SK-N-SH (cell line): ENCODE measurements at regions not wholly inside any gene's neighbourhood (a gene's known extent, or its start where the extent isn't known, plus 50 kb on each side); places are given as distances from the start of the nearest gene placed in this dataset.

Experiments
- CTCF ChIA-PET: fragments of 300-600, 350-600 bp; formaldehyde crosslinking; extraction: SDS; loops from one replicate; lab custom pipeline; 2021; lab: Yijun Ruan, JAX
- POLR2A ChIA-PET: fragments of 350-600 bp; sonication (Branson Sonifier 250); formaldehyde crosslinking; extraction: SDS; loops from one replicate; lab custom pipeline; 2020; ENCODE audit warnings: antibody characterized with exemption, inconsistent platforms; lab: Yijun Ruan, JAX
- DNase-seq: peaks from one replicate; pipeline ENCODE4 v3.0.0; 2012
- H2AFZ ChIP-seq: fragments of 200-600 bp; sonication (generic); 2 replicates; pipeline ENCODE4 v1.8.1; 2016; ENCODE audit warnings: antibody characterized with exemption, mild to moderate bottlenecking, low read depth
- H3F3A ChIP-seq: fragments of 200-600 bp; sonication (generic); replicated peaks from 2 replicates; pipeline ENCODE3; 2016; ENCODE audit warnings: antibody characterized with exemption, mild to moderate bottlenecking; ENCODE audit not compliant: insufficient read depth
- H3K27ac ChIP-seq, 2 experiments: fragments of 200-500 bp in 1 of 2; fragments of 200-600 bp in 1 of 2; sonication (Bioruptor generic) in 1 of 2; sonication (generic), shearing (Covaris generic) in 1 of 2; 2 replicates each; pipeline versions ENCODE4 v1.5.1 to v1.6.1; 2014 to 2016; ENCODE audit warnings: low read depth in 2 of 2, inconsistent platforms in 1 of 2, low read length in 1 of 2, mild to moderate bottlenecking in 1 of 2, mixed read lengths in 1 of 2
- H3K27me3 ChIP-seq: fragments of 200-600 bp; sonication (generic), shearing (Covaris generic); 2 replicates; pipeline ENCODE4 v1.6.1; 2016; ENCODE audit warnings: mixed run types; ENCODE audit not compliant: insufficient read depth
- H3K36me3 ChIP-seq, 2 experiments: fragments of 200-500 bp in 1 of 2; fragments of 200-600 bp in 1 of 2; sonication (Bioruptor generic) in 1 of 2; sonication (generic) in 1 of 2; replicated peaks in 1 of 2; 2 replicates each; pipeline versions ENCODE3 to v1.5.1; 2014 to 2016; ENCODE audit warnings: low read length in 1 of 2, mild to moderate bottlenecking in 1 of 2; ENCODE audit not compliant: insufficient read depth in 2 of 2, control insufficient read depth in 1 of 2
- H3K4me1 ChIP-seq, 2 experiments: fragments of 200-500 bp in 1 of 2; fragments of 200-600 bp in 1 of 2; sonication (Bioruptor generic) in 1 of 2; sonication (generic), shearing (Covaris generic) in 1 of 2; 2 replicates each; pipeline versions ENCODE4 v1.5.1 to v1.6.1; 2014 to 2016; ENCODE audit warnings: low read depth in 1 of 2, low read length in 1 of 2, mixed run types in 1 of 2; ENCODE audit not compliant: insufficient read depth in 2 of 2, control insufficient read depth in 1 of 2
- H3K4me2 ChIP-seq: fragments of 200-600 bp; sonication (generic), shearing (Covaris generic); 2 replicates; pipeline ENCODE4 v1.6.1; 2017; ENCODE audit warnings: mixed run types
- H3K4me3 ChIP-seq, 2 experiments: fragments of 200-500 bp in 1 of 2; fragments of 200-600 bp in 1 of 2; sonication (Bioruptor generic) in 1 of 2; sonication (generic), shearing (Covaris generic) in 1 of 2; 2 replicates each; pipeline versions ENCODE4 v1.5.1 to v1.8.1; 2014 to 2016; ENCODE audit warnings: low read depth in 2 of 2, inconsistent platforms in 1 of 2, low read length in 1 of 2, mild to moderate bottlenecking in 1 of 2, mixed read lengths in 1 of 2, moderate library complexity in 1 of 2
- H3K79me2 ChIP-seq: fragments of 200-600 bp; sonication (generic); 2 replicates; pipeline ENCODE4 v1.8.1; 2017; ENCODE audit warnings: mild to moderate bottlenecking; ENCODE audit not compliant: insufficient read depth
- H3K9ac ChIP-seq: fragments of 200-600 bp; sonication (generic); 2 replicates; pipeline ENCODE4 v1.6.1; 2017; ENCODE audit warnings: mixed run types
- H3K9me2 ChIP-seq: fragments of 200-600 bp; sonication (generic); 2 replicates; pipeline ENCODE4 v1.6.1; 2017; ENCODE audit warnings: mixed run types
- H3K9me3 ChIP-seq: fragments of 200-600 bp; sonication (generic); 2 replicates; pipeline ENCODE4 v1.6.1; 2017; ENCODE audit warnings: mixed run types, mild to moderate bottlenecking, moderate library complexity
- H4K20me1 ChIP-seq: fragments of 200-600 bp; sonication (generic); 2 replicates; pipeline ENCODE4 v1.6.1; 2017; ENCODE audit warnings: mild to moderate bottlenecking, mixed run types; ENCODE audit not compliant: insufficient read depth
- CHD2 ChIP-seq: fragments of 150-350 bp; IDR thresholded peaks from 2 replicates; pipeline ENCODE4 v1.6.1; 2018; ENCODE audit warnings: low read length; ENCODE audit not compliant: partially characterized antibody
- CTCF ChIP-seq: fragments of 200-600 bp; sonication (generic); IDR thresholded peaks from 2 replicates; pipeline ENCODE4 v1.6.1; 2017; ENCODE audit warnings: antibody characterized with exemption, mild to moderate bottlenecking, moderate library complexity
- ELF1 ChIP-seq: IDR thresholded peaks from 2 replicates; pipeline ENCODE4 v1.4.0; 2012
- EZH2phosphoT487 ChIP-seq: fragments of 200-600 bp; sonication (generic); IDR thresholded peaks from 2 replicates; pipeline ENCODE4 v1.6.1; 2017; ENCODE audit warnings: low read depth, mixed run types, mild to moderate bottlenecking, antibody characterized with exemption, moderate library complexity, borderline replicate concordance
- FOXJ3 ChIP-seq: sonication (generic); formaldehyde crosslinking; IDR thresholded peaks from 2 replicates; pipeline ENCODE4 v1.5.1; 2020; ENCODE audit warnings: mild to moderate bottlenecking, missing genetic modification reagents
- FOXM1 ChIP-seq: IDR thresholded peaks from 2 replicates; pipeline ENCODE4 v1.4.0; 2012; ENCODE audit warnings: low read depth, mild to moderate bottlenecking
- GATA2 ChIP-seq: sonication (generic); formaldehyde crosslinking; IDR thresholded peaks from 2 replicates; pipeline ENCODE4 v1.5.0; 2020; ENCODE audit warnings: mild to moderate bottlenecking, missing genetic modification reagents
- JUND ChIP-seq: IDR thresholded peaks from 2 replicates; pipeline ENCODE4 v1.4.0; 2012
- MAX ChIP-seq: IDR thresholded peaks from 2 replicates; pipeline ENCODE4 v1.4.0; 2012; ENCODE audit warnings: low read depth
- NFIC ChIP-seq: IDR thresholded peaks from 2 replicates; pipeline ENCODE4 v1.4.0; 2012; ENCODE audit warnings: borderline replicate concordance
- PBX3 ChIP-seq: IDR thresholded peaks from 2 replicates; pipeline ENCODE4; 2012
- RCOR1 ChIP-seq: fragments of 150-350 bp; IDR thresholded peaks from 2 replicates; pipeline ENCODE4 v1.6.1; 2017; ENCODE audit warnings: antibody characterized with exemption, low read length
- RFX5 ChIP-seq: IDR thresholded peaks from 2 replicates; pipeline ENCODE4 v1.6.1; 2012; ENCODE audit warnings: mild to moderate bottlenecking, improper control_type of control experiment, low read length
- SIN3A ChIP-seq: IDR thresholded peaks from 2 replicates; pipeline ENCODE4 v1.6.1; 2012; ENCODE audit warnings: low read depth, mild to moderate bottlenecking, low read length, moderate library complexity, borderline replicate concordance
- SMC3 ChIP-seq: IDR thresholded peaks from 2 replicates; pipeline ENCODE4 v1.6.1; 2012; ENCODE audit warnings: low read depth, low read length, improper control_type of control experiment
- TAF1 ChIP-seq: IDR thresholded peaks from 2 replicates; pipeline ENCODE4 v1.6.1; 2012; ENCODE audit warnings: low read depth, mild to moderate bottlenecking, low read length, moderate library complexity, borderline replicate concordance
- TEAD4 ChIP-seq: IDR thresholded peaks from 2 replicates; pipeline ENCODE4 v1.4.0; 2012; ENCODE audit warnings: mild to moderate bottlenecking, borderline replicate concordance; ENCODE audit not compliant: insufficient read depth
- USF1 ChIP-seq: IDR thresholded peaks from 2 replicates; pipeline ENCODE4 v1.4.0; 2012; ENCODE audit warnings: low read depth, borderline replicate concordance
- WGBS: methylation state at CpG from one replicate; pipeline ENCODE4 v1.1.6; 2017; ENCODE audit warnings: low lambda C conversion rate; 5-methylcytosine and 5-hydroxymethylcytosine counted together
- TF ChIP-seq, protein P1 (sequence below): fragments of 150-350 bp; IDR thresholded peaks from 2 replicates; pipeline ENCODE4 v1.6.1; 2017; ENCODE audit warnings: antibody characterized with exemption, low read length, low read depth, borderline replicate concordance
- TF ChIP-seq, protein P2 (sequence below): IDR thresholded peaks from 2 replicates; pipeline ENCODE4 v1.4.0; 2012; ENCODE audit warnings: low read depth, borderline replicate concordance

- TF ChIP-seq EZH2phosphoT487, result no peak
- TF ChIP-seq RCOR1, result no peak
- no peak for TF ChIP-seq GATA2 (CRISPR knock-in tag)
- TF ChIP-seq USF1, result no peak
- TF ChIP-seq PBX3, result no peak
- TF ChIP-seq FOXJ3 (CRISPR knock-in tag), result no peak
- TF ChIP-seq MAX, result no peak
- no peak for TF ChIP-seq JUND
- TF ChIP-seq SMC3, result no peak
- no peak for TF ChIP-seq CTCF
- no peak overlapping the region for H3K27ac ChIP-seq
- 70% methylated on average over 12 of the region's 12 CpGs for WGBS
- no peak overlapping the region for H2AFZ ChIP-seq
- no peaks in the 10 kb centered on the region for H3K4me1 ChIP-seq
- H3K4me2 ChIP-seq, result no peak overlapping the region
- ChIA-PET POLR2A (no interaction called here), CTCF (interaction anchor here (1.6 kb wide), 1 partner anchor 213 kb away, joined by 4 read pairs; no protein-coding TSS in a partner anchor)
- H3F3A ChIP-seq, result no peaks in the 10 kb centered on the region
- H3K9me2 ChIP-seq, result no peaks in the 10 kb centered on the region
- no peaks in the 10 kb centered on the region; the same call in 1 of the 2 replicates for H3K27me3 ChIP-seq
- no peak overlapping the region for H3K9ac ChIP-seq
- H3K79me2 ChIP-seq, result no peaks in the 10 kb centered on the region
- no peaks in the 10 kb centered on the region for H3K9me3 ChIP-seq
- no peaks in the 10 kb centered on the region for H3K36me3 ChIP-seq
- no peak overlapping the region for H3K4me3 ChIP-seq
- H4K20me1 ChIP-seq, result no peaks in the 10 kb centered on the region
- DNase-seq, result no peak
Measured at GRCh38 chr17:34413443-34414119, 50.5 kb upstream of the CCL1 start.

- DNase-seq, result no peak
- H3K27me3 ChIP-seq, result no peaks in the 10 kb centered on the region
- H3K27ac ChIP-seq, result no peak overlapping the region
- no peaks in the 10 kb centered on the region for H4K20me1 ChIP-seq
- no peaks in the 10 kb centered on the region for H3K9me2 ChIP-seq
- H3K36me3 ChIP-seq, result no peaks in the 10 kb centered on the region
- no peak overlapping the region for H3K4me2 ChIP-seq
- no peaks in the 10 kb centered on the region for H3F3A ChIP-seq
- WGBS, result 74% methylated on average over 3 of the region's 3 CpGs
- ChIA-PET POLR2A (no interaction called here), CTCF (interaction anchor here (1.2 to 1.3 kb wide), 2 partner anchors 14 to 19 kb away, joined by 3 read pairs; no protein-coding TSS in a partner anchor)
- H3K79me2 ChIP-seq, result no peaks in the 10 kb centered on the region
- no peak overlapping the region for H2AFZ ChIP-seq
- no peak overlapping the region for H3K4me3 ChIP-seq
- H3K9me3 ChIP-seq, result no peaks in the 10 kb centered on the region
- no peak overlapping the region for H3K9ac ChIP-seq
- no peaks in the 10 kb centered on the region for H3K4me1 ChIP-seq
- TF ChIP-seq RCOR1, result no peak
- TF ChIP-seq JUND, result no peak
- TF ChIP-seq, protein P1, sequence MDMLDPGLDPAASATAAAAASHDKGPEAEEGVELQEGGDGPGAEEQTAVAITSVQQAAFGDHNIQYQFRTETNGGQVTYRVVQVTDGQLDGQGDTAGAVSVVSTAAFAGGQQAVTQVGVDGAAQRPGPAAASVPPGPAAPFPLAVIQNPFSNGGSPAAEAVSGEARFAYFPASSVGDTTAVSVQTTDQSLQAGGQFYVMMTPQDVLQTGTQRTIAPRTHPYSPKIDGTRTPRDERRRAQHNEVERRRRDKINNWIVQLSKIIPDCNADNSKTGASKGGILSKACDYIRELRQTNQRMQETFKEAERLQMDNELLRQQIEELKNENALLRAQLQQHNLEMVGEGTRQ, result no peak
- TF ChIP-seq TEAD4, result no peak
- TF ChIP-seq FOXM1, result no peak
- no peak for TF ChIP-seq RFX5
- no peak for TF ChIP-seq CHD2
- no peak for TF ChIP-seq ELF1
- TF ChIP-seq NFIC, result no peak
- TF ChIP-seq TAF1, result no peak
- no peak for TF ChIP-seq SIN3A
- TF ChIP-seq, protein P2, sequence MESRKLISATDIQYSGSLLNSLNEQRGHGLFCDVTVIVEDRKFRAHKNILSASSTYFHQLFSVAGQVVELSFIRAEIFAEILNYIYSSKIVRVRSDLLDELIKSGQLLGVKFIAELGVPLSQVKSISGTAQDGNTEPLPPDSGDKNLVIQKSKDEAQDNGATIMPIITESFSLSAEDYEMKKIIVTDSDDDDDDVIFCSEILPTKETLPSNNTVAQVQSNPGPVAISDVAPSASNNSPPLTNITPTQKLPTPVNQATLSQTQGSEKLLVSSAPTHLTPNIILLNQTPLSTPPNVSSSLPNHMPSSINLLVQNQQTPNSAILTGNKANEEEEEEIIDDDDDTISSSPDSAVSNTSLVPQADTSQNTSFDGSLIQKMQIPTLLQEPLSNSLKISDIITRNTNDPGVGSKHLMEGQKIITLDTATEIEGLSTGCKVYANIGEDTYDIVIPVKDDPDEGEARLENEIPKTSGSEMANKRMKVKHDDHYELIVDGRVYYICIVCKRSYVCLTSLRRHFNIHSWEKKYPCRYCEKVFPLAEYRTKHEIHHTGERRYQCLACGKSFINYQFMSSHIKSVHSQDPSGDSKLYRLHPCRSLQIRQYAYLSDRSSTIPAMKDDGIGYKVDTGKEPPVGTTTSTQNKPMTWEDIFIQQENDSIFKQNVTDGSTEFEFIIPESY, result no peak
- TF ChIP-seq SMC3, result no peak
- TF ChIP-seq MAX, result no peak
- TF ChIP-seq FOXJ3 (CRISPR knock-in tag), result no peak
Measured at GRCh38 chr17:34412965-34413441, 50.0 kb upstream of the CCL1 start.
